ENCODE measurements at regions not wholly inside any gene's neighbourhood (a gene's known extent, or its start where the extent isn't known, plus 50 kb on each side); places are given as distances from the start of the nearest gene placed in this dataset.
A peak's percentile ranks its signal among the peaks of the same experiment; 100 is the strongest.

- DNase-seq (ENCODE audit: low read depth): no peak
- TF ChIP-seq, protein P1, sequence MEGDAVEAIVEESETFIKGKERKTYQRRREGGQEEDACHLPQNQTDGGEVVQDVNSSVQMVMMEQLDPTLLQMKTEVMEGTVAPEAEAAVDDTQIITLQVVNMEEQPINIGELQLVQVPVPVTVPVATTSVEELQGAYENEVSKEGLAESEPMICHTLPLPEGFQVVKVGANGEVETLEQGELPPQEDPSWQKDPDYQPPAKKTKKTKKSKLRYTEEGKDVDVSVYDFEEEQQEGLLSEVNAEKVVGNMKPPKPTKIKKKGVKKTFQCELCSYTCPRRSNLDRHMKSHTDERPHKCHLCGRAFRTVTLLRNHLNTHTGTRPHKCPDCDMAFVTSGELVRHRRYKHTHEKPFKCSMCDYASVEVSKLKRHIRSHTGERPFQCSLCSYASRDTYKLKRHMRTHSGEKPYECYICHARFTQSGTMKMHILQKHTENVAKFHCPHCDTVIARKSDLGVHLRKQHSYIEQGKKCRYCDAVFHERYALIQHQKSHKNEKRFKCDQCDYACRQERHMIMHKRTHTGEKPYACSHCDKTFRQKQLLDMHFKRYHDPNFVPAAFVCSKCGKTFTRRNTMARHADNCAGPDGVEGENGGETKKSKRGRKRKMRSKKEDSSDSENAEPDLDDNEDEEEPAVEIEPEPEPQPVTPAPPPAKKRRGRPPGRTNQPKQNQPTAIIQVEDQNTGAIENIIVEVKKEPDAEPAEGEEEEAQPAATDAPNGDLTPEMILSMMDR (conservative IDR thresholded peaks at IDR 0.05; ENCODE audit: low read depth, low read length): no peak
- no peak overlapping the region for H3K4me3 ChIP-seq (ENCODE audit: low read depth, low read length)
These were observed 156.8 kb upstream of the UBE2E1 start for GRCh38 chr3:23648996-23649395.

DNA sequence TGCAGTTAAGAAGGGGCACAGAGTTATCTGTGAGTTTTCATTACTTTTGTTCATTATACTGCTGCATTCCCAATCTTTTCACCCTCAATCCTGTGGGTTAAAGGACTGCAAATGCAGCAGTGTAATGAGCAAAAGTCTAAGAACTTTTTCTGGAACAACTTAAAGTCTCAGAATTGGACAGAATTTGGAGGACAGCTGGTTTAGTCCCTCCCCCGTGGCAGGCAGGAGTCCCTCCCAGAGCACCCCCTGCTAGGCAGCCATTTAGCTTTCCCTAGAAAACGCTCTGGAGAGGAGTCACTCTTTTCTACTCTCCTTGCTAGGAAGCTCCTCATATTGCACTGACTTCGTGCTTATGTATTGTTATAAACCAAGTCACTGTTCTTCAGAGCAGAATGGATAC, 156.3 kb upstream of the UBE2E1 start:
- DNase-seq (ENCODE audit: low read depth): no peak
- no peak overlapping the region for H3K4me3 ChIP-seq (ENCODE audit: low read depth, low read length)
- TF ChIP-seq, protein P1 (conservative IDR thresholded peaks at IDR 0.05; ENCODE audit: low read depth, low read length): no peak

DNA sequence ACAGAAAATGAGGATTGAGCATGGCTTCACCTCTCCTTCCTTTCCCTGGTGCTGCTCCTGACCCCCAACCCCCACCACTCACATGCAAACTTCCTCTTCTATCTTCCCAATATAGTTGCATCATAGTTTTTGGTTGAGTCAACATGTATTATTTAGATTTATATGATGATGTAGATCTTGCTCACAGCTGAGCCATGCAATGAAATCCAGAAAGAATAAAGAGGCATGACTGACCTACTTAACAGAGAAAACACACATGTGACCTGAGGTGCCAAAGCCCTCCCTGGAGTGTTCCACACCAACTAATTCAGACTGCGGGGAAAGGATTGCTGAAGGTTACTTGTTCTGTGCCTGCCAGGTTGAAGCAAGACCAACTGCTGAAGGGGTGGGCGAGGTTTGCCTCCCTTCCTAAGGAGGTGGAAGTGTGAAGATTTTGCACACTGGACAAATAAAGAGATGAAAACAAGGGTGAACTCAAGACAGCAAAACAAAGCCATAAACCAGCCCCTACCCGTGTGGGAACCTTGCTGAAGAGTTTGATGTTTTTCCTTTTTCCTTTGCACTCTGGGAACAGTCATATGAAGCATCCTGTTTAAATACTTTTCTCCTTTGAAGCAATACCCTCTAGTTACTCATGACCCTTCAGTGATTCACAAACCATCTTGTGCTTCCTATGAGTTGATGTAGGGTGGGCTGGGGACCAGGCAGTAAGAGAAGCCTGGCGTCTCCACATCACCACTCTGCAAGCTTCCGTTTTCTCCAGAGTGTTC, 155.2 kb upstream of the UBE2E1 start:
- TF ChIP-seq, protein P1 (conservative IDR thresholded peaks at IDR 0.05; ENCODE audit: low read depth, low read length): no peak
- DNase-seq (ENCODE audit: low read depth): peak; percentile 45
- H3K4me3 ChIP-seq (ENCODE audit: low read depth, low read length): no peak overlapping the region

DNA sequence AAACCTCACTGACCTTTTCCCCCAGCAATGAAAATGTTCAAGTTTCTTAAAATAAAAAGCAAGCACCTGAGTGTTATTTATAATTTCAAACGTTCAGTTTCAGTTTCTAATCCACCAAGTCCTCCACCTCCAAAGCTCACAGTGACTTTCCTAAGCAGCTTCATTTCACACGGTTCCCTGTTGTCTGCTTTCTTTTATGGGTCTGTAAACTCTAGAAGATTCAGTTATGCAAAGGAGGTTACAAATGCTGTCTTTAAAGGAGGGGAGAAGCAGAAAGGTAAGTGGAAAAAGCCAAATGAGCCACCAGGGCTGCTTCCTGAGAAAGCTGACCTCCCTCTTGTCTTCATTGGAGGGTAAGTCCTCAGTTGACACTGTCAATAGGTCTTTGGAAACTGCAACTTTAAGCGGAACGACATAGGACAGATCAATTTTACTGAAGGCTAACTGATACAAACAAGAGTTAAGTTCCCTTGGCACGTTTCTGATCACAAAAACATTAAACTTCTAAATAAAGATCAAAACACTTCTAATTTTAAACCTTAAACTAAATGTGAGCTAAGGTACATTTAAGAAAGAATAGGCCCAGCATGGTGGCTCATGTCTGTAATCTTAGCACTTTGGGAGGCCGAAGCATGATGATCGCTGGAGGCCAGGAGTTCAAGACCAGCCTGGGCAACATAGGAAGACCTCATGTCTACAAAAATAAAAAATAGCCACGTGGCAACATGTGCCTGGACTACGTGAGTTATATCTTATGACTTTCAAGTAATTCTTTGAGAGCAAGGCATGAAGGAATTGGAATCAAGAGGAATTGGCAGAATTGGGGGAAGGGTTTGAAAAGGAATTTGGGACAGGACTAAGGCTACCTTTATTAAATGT, 151.9 kb upstream of the UBE2E1 start:
- TF ChIP-seq, protein P1 (conservative IDR thresholded peaks at IDR 0.05; ENCODE audit: low read depth, low read length): no peak
- DNase-seq (ENCODE audit: low read depth): no peak
- no peak overlapping the region for H3K4me3 ChIP-seq (ENCODE audit: low read depth, low read length)

DNA sequence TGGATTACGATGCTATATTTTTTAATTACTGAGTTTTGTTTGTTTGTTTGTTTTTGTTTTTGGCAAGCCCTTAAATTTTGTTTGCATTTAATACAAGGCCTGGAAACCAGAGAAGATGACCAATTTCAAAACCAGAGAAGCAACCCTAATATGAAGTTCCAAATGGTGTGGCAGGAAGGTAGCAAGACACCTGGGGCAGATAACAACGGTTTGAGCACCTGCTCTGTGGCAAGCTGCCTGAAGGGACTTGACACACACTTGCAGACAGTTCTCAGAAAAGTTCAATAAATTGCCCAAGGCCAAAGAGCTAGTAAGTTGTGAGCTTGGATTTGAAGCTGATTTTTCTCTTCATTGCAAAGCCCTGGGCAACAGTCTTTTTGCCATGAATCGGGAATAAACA, 151.2 kb upstream of the UBE2E1 start:
- DNase-seq (ENCODE audit: low read depth): no peak
- TF ChIP-seq, protein P1 (conservative IDR thresholded peaks at IDR 0.05; ENCODE audit: low read depth, low read length): no peak
- no peak overlapping the region for H3K4me3 ChIP-seq (ENCODE audit: low read depth, low read length)

DNA sequence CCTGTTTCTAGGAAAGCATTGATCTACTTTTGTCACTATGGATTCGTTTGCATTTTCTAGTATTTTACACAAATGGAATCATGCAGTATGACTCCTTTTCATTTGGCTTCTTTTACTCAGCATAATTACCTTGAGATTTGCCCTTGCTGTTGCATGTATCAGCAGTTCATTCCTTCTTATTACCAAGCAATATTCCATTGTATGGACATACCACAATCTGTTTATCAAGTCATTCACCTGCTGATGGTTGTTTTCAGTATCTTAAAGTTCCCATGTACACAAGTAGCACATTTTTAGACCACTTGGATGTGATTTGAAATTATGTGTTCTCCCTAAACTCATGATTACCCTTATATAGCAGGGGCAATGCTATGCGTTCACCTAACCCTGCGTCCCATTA, 150.0 kb upstream of the UBE2E1 start:
- TF ChIP-seq, protein P1 (conservative IDR thresholded peaks at IDR 0.05; ENCODE audit: low read depth, low read length): no peak
- no peak for DNase-seq (ENCODE audit: low read depth)

More for the DNA sequence above, 150.0 kb upstream of the UBE2E1 start:
- H3K4me3 ChIP-seq (ENCODE audit: low read depth, low read length): no peak overlapping the region

Data from epithelial cell of proximal tubule (primary cell).